Neural cell (in vitro differentiated cells): ENCODE measurements at regions not wholly inside any gene's neighbourhood (a gene's known extent, or its start where the extent isn't known, plus 50 kb on each side); places are given as distances from the start of the nearest gene placed in this dataset.

Experiments used
- H2AFZ ChIP-seq: fragments of 200-600, 300-800 bp; sonication (generic), shearing (Covaris generic); 2 replicates; pipeline ENCODE4 v1.6.0; 2014; ENCODE audit warnings: low read depth, mild to moderate bottlenecking, antibody characterized with exemption, low read length, moderate library complexity
- H3F3A ChIP-seq: fragments of 200-600 bp; shearing (Covaris generic); 2 replicates; pipeline ENCODE4 v1.6.1; 2016; ENCODE audit warnings: mild to moderate bottlenecking, moderate library complexity, mixed read lengths, antibody characterized with exemption, low read length; ENCODE audit not compliant: insufficient read depth, poor library complexity, severe bottlenecking
- H3K27ac ChIP-seq: fragments of 200-600, 300-800 bp; sonication (generic), shearing (Covaris generic); 2 replicates; pipeline ENCODE4 v1.5.1; 2014; ENCODE audit warnings: mild to moderate bottlenecking, low read length, moderate library complexity
- H3K27me3 ChIP-seq: fragments of 300-800, 200-600 bp; sonication (generic), shearing (Covaris generic); 2 replicates; pipeline ENCODE4 v1.6.0; 2014; ENCODE audit warnings: mild to moderate bottlenecking, low read depth, low read length, moderate library complexity; ENCODE audit not compliant: insufficient read depth
- H3K36me3 ChIP-seq: fragments of 300-800, 200-600 bp; sonication (generic), shearing (Covaris generic); 2 replicates; pipeline ENCODE4 v1.5.1; 2014; ENCODE audit warnings: mild to moderate bottlenecking, antibody characterized with exemption, low read length, moderate library complexity; ENCODE audit not compliant: insufficient read depth
- H3K4me2 ChIP-seq: fragments of 300-800, 200-600 bp; sonication (generic), shearing (Covaris generic); 2 replicates; pipeline ENCODE4 v1.6.0; 2014; ENCODE audit warnings: mild to moderate bottlenecking, low read length
- H3K4me3 ChIP-seq: fragments of 300-800, 200-600 bp; sonication (generic), shearing (Covaris generic); 2 replicates; pipeline ENCODE4 v1.5.1; 2014; ENCODE audit warnings: mild to moderate bottlenecking, low read length, moderate library complexity
- H3K79me2 ChIP-seq: fragments of 200-600 bp; shearing (Covaris generic); replicated peaks from 2 replicates; pipeline ENCODE4 v1.6.0; 2014; ENCODE audit warnings: mild to moderate bottlenecking, low read length, moderate library complexity; ENCODE audit not compliant: insufficient read depth
- H3K9ac ChIP-seq: fragments of 300-800, 200-600 bp; sonication (generic), shearing (Covaris generic); 2 replicates; pipeline ENCODE4 v1.6.1; 2016; ENCODE audit warnings: mild to moderate bottlenecking, low read length, mixed read lengths
- H3K9me2 ChIP-seq: fragments of 200-600 bp; shearing (Covaris generic); 2 replicates; pipeline ENCODE4 v1.6.1; 2016; ENCODE audit warnings: mild to moderate bottlenecking, low read length, mixed read lengths; ENCODE audit not compliant: insufficient read depth
- H3K9me3 ChIP-seq: fragments of 200-600, 300-800 bp; sonication (generic), shearing (Covaris generic); 2 replicates; pipeline ENCODE4 v1.6.1; 2016; ENCODE audit warnings: mild to moderate bottlenecking, mixed run types, low read length, moderate library complexity, mixed read lengths
- H4K20me1 ChIP-seq: fragments of 200-600 bp; shearing (Covaris generic); 2 replicates; pipeline ENCODE4 v1.6.1; 2016; ENCODE audit warnings: mild to moderate bottlenecking, mixed run types; ENCODE audit not compliant: insufficient read depth
- EP300 ChIP-seq: fragments of 450-650 bp; conservative IDR thresholded peaks from 2 replicates; pipeline ENCODE4 v1.6.1; 2014; ENCODE audit warnings: antibody characterized with exemption, mild to moderate bottlenecking, moderate library complexity; ENCODE audit not compliant: poor library complexity, severe bottlenecking
- EZH2 ChIP-seq: fragments of 200-600, 300-800 bp; shearing (Covaris generic), sonication (generic); IDR thresholded peaks from 2 replicates; pipeline ENCODE4 v1.6.1; 2014; ENCODE audit warnings: antibody characterized with exemption, low read length, borderline replicate concordance, mild to moderate bottlenecking; ENCODE audit not compliant: insufficient read depth, poor library complexity, severe bottlenecking
- MXI1 ChIP-seq: fragments of 450-650 bp; conservative IDR thresholded peaks from 2 replicates; pipeline ENCODE4 v1.6.1; 2014; ENCODE audit warnings: antibody characterized with exemption, mild to moderate bottlenecking; ENCODE audit not compliant: poor library complexity, severe bottlenecking
- POLR2AphosphoS5 ChIP-seq: IDR thresholded peaks from 2 replicates; pipeline ENCODE4 v1.6.1; 2012
- RAD21 ChIP-seq: fragments of 450-650 bp; conservative IDR thresholded peaks from 2 replicates; pipeline ENCODE4 v1.6.1; 2014; ENCODE audit warnings: antibody characterized with exemption, mild to moderate bottlenecking, moderate library complexity
- SMC3 ChIP-seq: fragments of 450-650 bp; conservative IDR thresholded peaks from 2 replicates; pipeline ENCODE4 v1.6.1; 2014; ENCODE audit warnings: antibody characterized with exemption, mild to moderate bottlenecking, moderate library complexity; ENCODE audit not compliant: poor library complexity
- TAF1 ChIP-seq: IDR thresholded peaks from 2 replicates; pipeline ENCODE4 v1.6.1; 2012; ENCODE audit warnings: low read depth
- TF ChIP-seq, protein P1 (sequence below): IDR thresholded peaks from 2 replicates; pipeline ENCODE4 v1.6.1; 2012; ENCODE audit warnings: borderline replicate concordance
- TF ChIP-seq, protein P2 (sequence below): fragments of 450-650 bp; IDR thresholded peaks from 2 replicates; pipeline ENCODE4 v1.5.1; 2014; ENCODE audit warnings: antibody characterized with exemption, mild to moderate bottlenecking, moderate library complexity; ENCODE audit not compliant: poor library complexity, severe bottlenecking

DNA sequence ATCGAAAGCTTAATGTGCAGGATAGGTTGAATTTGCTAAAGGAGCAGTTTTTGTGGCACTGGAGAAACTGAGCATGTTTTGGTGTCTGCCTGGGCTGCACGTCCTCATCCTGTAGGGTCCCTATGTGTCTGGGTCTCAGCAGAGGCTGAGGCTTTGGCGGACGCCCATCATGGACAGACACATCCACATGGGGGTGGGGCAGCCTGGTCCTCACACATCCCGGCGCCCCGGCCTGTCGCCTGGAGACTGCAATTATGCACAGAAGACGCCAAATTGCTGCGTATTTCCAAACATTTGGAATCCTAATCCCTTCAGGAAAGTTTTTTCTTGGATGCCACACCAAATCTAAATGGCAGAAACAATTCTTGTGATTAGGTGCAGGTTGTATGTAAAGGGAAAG, 128.2 kb upstream of the TWIST2 start:
- H3K9ac ChIP-seq, result no peak overlapping the region
- H3K4me3 ChIP-seq, result no peak overlapping the region
- no peaks in the 10 kb centered on the region for H3K9me3 ChIP-seq
- H3K79me2 ChIP-seq, result no peaks in the 10 kb centered on the region
- no peak overlapping the region for H2AFZ ChIP-seq
- no peaks in the 10 kb centered on the region for H3K36me3 ChIP-seq
- H3K4me2 ChIP-seq, result no peak overlapping the region
- no peaks in the 10 kb centered on the region for H3F3A ChIP-seq
- TF ChIP-seq RAD21, result no peak
- TF ChIP-seq, protein P1, sequence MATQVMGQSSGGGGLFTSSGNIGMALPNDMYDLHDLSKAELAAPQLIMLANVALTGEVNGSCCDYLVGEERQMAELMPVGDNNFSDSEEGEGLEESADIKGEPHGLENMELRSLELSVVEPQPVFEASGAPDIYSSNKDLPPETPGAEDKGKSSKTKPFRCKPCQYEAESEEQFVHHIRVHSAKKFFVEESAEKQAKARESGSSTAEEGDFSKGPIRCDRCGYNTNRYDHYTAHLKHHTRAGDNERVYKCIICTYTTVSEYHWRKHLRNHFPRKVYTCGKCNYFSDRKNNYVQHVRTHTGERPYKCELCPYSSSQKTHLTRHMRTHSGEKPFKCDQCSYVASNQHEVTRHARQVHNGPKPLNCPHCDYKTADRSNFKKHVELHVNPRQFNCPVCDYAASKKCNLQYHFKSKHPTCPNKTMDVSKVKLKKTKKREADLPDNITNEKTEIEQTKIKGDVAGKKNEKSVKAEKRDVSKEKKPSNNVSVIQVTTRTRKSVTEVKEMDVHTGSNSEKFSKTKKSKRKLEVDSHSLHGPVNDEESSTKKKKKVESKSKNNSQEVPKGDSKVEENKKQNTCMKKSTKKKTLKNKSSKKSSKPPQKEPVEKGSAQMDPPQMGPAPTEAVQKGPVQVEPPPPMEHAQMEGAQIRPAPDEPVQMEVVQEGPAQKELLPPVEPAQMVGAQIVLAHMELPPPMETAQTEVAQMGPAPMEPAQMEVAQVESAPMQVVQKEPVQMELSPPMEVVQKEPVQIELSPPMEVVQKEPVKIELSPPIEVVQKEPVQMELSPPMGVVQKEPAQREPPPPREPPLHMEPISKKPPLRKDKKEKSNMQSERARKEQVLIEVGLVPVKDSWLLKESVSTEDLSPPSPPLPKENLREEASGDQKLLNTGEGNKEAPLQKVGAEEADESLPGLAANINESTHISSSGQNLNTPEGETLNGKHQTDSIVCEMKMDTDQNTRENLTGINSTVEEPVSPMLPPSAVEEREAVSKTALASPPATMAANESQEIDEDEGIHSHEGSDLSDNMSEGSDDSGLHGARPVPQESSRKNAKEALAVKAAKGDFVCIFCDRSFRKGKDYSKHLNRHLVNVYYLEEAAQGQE, result no peak
- TF ChIP-seq SMC3, result no peak
- TF ChIP-seq POLR2AphosphoS5, result no peak
- no peak for TF ChIP-seq EP300
- TF ChIP-seq TAF1, result no peak
- TF ChIP-seq, protein P2, sequence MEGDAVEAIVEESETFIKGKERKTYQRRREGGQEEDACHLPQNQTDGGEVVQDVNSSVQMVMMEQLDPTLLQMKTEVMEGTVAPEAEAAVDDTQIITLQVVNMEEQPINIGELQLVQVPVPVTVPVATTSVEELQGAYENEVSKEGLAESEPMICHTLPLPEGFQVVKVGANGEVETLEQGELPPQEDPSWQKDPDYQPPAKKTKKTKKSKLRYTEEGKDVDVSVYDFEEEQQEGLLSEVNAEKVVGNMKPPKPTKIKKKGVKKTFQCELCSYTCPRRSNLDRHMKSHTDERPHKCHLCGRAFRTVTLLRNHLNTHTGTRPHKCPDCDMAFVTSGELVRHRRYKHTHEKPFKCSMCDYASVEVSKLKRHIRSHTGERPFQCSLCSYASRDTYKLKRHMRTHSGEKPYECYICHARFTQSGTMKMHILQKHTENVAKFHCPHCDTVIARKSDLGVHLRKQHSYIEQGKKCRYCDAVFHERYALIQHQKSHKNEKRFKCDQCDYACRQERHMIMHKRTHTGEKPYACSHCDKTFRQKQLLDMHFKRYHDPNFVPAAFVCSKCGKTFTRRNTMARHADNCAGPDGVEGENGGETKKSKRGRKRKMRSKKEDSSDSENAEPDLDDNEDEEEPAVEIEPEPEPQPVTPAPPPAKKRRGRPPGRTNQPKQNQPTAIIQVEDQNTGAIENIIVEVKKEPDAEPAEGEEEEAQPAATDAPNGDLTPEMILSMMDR, result no peak
- TF ChIP-seq MXI1, result no peak
- no peak for TF ChIP-seq EZH2
- no peak overlapping the region for H3K27ac ChIP-seq
- no peaks in the 10 kb centered on the region for H3K9me2 ChIP-seq
- H3K27me3 ChIP-seq, result no peaks in the 10 kb centered on the region
- H4K20me1 ChIP-seq, result no peaks in the 10 kb centered on the region

DNA sequence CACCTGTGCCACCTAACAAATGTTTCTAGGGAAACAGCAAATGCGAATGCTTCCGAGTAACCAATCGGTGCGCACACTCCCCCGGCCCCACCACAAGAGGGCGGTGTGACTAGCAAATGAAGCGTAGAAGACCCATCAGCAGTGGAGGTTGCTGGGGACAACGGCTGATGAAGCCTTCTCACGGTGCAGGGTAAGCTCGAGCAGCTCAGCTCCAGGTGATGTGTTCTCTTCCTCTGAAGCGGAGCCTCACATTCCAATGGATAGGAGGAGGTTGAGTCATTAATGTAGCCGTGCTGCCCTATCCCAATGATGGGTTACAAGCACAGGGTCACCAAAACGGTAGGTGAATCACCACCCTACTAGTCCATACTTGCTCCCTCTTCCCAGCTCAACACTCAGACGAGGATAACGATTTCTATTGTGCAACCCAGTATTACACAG, 127.6 kb upstream of the TWIST2 start:
- TF ChIP-seq, protein P1, result no peak
- TF ChIP-seq SMC3 (no peak), EP300 (no peak), EZH2 (no peak), POLR2AphosphoS5 (no peak), RAD21 (no peak), TAF1 (no peak), MXI1 (no peak)
- TF ChIP-seq, protein P2, result no peak
- H3K9me3 ChIP-seq, result no peaks in the 10 kb centered on the region

More for the DNA sequence above, 127.6 kb upstream of the TWIST2 start:
- H3K79me2 ChIP-seq, result no peaks in the 10 kb centered on the region
- H3K9ac ChIP-seq, result no peak overlapping the region
- H3K27ac ChIP-seq, result no peak overlapping the region
- no peak overlapping the region for H3K4me2 ChIP-seq
- H3K4me3 ChIP-seq, result no peak overlapping the region
- no peaks in the 10 kb centered on the region for H3F3A ChIP-seq
- H4K20me1 ChIP-seq, result no peaks in the 10 kb centered on the region
- no peaks in the 10 kb centered on the region for H3K36me3 ChIP-seq
- H3K27me3 ChIP-seq, result no peaks in the 10 kb centered on the region
- no peaks in the 10 kb centered on the region for H3K9me2 ChIP-seq
- no peak overlapping the region for H2AFZ ChIP-seq
